22Rv1 (cell line): ENCODE measurements at regions not wholly inside any gene's neighbourhood (a gene's known extent, or its start where the extent isn't known, plus 50 kb on each side); places are given as distances from the start of the nearest gene placed in this dataset.

ENCODE experiments used
- ZFX ChIP-seq: fragments of 450-650 bp; IDR thresholded peaks from 2 replicates; pipeline ENCODE4 v1.6.1; 2017; ENCODE audit warnings: antibody characterized with exemption, borderline replicate concordance
- TF ChIP-seq, protein P1 (sequence below): fragments of 450-650 bp; IDR thresholded peaks from 2 replicates; pipeline ENCODE4 v1.5.1; 2017; ENCODE audit warnings: mild to moderate bottlenecking

DNA sequence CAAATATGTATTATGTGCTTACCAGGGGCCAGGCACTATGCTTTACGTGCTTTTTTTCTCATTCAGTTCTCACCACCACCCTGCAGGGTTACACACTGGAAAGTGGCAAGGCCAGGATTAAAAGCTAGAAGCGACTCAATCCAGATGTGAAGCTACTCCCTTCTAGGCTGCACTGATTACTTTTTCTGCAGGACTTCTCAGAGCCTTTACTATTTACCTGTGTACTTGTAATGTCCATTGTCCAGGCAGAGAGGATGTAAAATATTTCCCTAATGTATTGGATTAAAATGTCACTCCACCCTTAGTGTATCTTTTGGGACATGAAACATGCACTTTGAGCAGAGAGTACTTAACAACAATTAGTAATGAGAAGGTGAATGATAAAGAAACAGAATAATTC lies 287.5 kb upstream of the EEF2KMT start:
- TF ChIP-seq, protein P1, sequence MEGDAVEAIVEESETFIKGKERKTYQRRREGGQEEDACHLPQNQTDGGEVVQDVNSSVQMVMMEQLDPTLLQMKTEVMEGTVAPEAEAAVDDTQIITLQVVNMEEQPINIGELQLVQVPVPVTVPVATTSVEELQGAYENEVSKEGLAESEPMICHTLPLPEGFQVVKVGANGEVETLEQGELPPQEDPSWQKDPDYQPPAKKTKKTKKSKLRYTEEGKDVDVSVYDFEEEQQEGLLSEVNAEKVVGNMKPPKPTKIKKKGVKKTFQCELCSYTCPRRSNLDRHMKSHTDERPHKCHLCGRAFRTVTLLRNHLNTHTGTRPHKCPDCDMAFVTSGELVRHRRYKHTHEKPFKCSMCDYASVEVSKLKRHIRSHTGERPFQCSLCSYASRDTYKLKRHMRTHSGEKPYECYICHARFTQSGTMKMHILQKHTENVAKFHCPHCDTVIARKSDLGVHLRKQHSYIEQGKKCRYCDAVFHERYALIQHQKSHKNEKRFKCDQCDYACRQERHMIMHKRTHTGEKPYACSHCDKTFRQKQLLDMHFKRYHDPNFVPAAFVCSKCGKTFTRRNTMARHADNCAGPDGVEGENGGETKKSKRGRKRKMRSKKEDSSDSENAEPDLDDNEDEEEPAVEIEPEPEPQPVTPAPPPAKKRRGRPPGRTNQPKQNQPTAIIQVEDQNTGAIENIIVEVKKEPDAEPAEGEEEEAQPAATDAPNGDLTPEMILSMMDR, result no peak
- no peak for TF ChIP-seq ZFX
